Transverse colon (tissue), 4 donors: ENCODE measurements at regions not wholly inside any gene's neighbourhood (a gene's known extent, or its start where the extent isn't known, plus 50 kb on each side); places are given as distances from the start of the nearest gene placed in this dataset.

Source experiments
- DNase-seq: peaks from one replicate; pipeline ENCODE4 v3.0.0-alpha.2; 2019
- H3K27ac ChIP-seq, 4 donors: fragments of 200-600 bp; sonication (generic); 2 replicates each; pipeline ENCODE4 v1.5.1; 2016 to 2018; ENCODE audit warnings: inconsistent platforms in 4 of 4
- H3K27me3 ChIP-seq: fragments of 200-600 bp; sonication (generic); 2 replicates; pipeline ENCODE4 v1.5.1; 2017; ENCODE audit warnings: inconsistent platforms
- H3K36me3 ChIP-seq, 4 donors: fragments of 200-600 bp; sonication (generic); 2 replicates each; pipeline ENCODE4 v1.5.1; 2017 to 2019; ENCODE audit warnings: inconsistent platforms in 4 of 4
- H3K4me1 ChIP-seq, 4 donors: fragments of 200-600 bp; sonication (generic); 2 replicates each; pipeline ENCODE4 v1.5.1; 2017 to 2020; ENCODE audit warnings: inconsistent platforms in 4 of 4
- H3K4me3 ChIP-seq, 4 donors: fragments of 200-600 bp; sonication (generic); 1 replicate in 1 of 4; 2 replicates in 3 of 4; pipeline versions ENCODE4 v1.5.1 to v1.6.1; 2017 to 2019; ENCODE audit warnings: inconsistent platforms in 4 of 4
- H3K9me3 ChIP-seq, 2 donors: fragments of 200-600 bp; sonication (generic); 2 replicates each; pipeline ENCODE4 v1.5.1; 2017 to 2019; ENCODE audit warnings: inconsistent platforms in 2 of 2
- EP300 ChIP-seq: sonication (generic); formaldehyde crosslinking; IDR thresholded peaks from one replicate; pipeline ENCODE4 v1.6.1; 2017; ENCODE audit warnings: antibody characterized with exemption, low read depth
- POLR2A ChIP-seq: fragments of 450-650 bp; IDR thresholded peaks from one replicate; pipeline ENCODE4 v1.6.1; 2016; ENCODE audit warnings: antibody characterized with exemption, mild to moderate bottlenecking, moderate library complexity
- POLR2AphosphoS5 ChIP-seq, 3 donors: sonication (generic); formaldehyde crosslinking; IDR thresholded peaks; one replicate each; pipeline ENCODE4 v1.6.1; 2016; ENCODE audit warnings: antibody characterized with exemption in 3 of 3
- WGBS, 2 donors: methylation state at CpG; one replicate each; pipeline ENCODE4 v1.1.5; 2018; ENCODE audit warnings: low coverage in 1 of 2; 5-methylcytosine and 5-hydroxymethylcytosine counted together
- in situ Hi-C, 4 donors: fragments of 200-750 bp; cut with MboI; loops; one replicate each; pipeline versions ENCODE4 v1.15.0 to v1.15.1; 2017; ENCODE audit warnings: low sequenced_read_pairs in 3 of 4, low pct_ligation_motif_present in 1 of 4, low pct_unique_long_range_greater_than_20kb in 1 of 4
- intact Hi-C: fragments of 100-400 bp; cut with DNase I; formaldehyde crosslinking; loops from one replicate; pipeline ENCODE4 v1.15.1; 2023; ENCODE audit warnings: low total_unique reads
- TF ChIP-seq, protein P1 (sequence below), 5 experiments: fragments of 200-600 bp in 3 of 5; fragments of 450-650 bp in 2 of 5; sonication (generic) in 3 of 5; IDR thresholded peaks; 1 replicate in 2 of 5; 2 replicates in 3 of 5; pipeline ENCODE4 v1.5.1; 2016 to 2017; ENCODE audit warnings: antibody characterized with exemption in 5 of 5, inconsistent platforms in 3 of 5, mild to moderate bottlenecking in 2 of 5, moderate library complexity in 1 of 5

DNA sequence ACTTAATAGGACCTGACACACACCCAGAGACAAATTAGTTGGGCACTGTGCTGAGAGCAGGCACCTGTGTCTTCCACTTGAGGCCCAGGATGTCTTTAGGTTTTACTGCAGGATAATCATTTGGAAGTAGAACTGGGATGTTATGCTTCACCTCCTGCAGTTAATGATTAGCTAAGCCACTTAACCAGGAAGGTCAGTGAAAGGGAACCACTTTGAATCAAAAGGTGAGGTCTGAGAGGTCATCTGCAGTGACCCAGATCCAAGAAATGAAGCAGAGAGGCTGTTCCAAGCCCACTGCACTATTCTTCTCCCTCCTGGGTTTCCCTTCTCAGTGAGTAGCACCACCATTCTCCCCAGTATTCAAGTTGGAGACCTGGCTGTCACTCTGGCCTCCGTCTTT is 110.5 kb downstream of the SNX18 start:
- Histone ChIP-seq H3K4me1 (peaks cover 0 to 7% (median 2%) of the 10 kb centered on the region in 4 donors), H3K36me3 (no peaks in the 10 kb centered on the region), H3K4me3 (no peak overlapping the region), H3K27ac (no peak overlapping the region), H3K9me3 (no peaks in the 10 kb centered on the region), H3K27me3 (no peaks in the 10 kb centered on the region)
- in situ Hi-C loops (no loop called here), intact Hi-C loops (no loop called here)
- TF ChIP-seq POLR2A: no peak
- TF ChIP-seq POLR2AphosphoS5 (IDR thresholded peaks at IDR 0.05): no peak
- TF ChIP-seq, protein P1, sequence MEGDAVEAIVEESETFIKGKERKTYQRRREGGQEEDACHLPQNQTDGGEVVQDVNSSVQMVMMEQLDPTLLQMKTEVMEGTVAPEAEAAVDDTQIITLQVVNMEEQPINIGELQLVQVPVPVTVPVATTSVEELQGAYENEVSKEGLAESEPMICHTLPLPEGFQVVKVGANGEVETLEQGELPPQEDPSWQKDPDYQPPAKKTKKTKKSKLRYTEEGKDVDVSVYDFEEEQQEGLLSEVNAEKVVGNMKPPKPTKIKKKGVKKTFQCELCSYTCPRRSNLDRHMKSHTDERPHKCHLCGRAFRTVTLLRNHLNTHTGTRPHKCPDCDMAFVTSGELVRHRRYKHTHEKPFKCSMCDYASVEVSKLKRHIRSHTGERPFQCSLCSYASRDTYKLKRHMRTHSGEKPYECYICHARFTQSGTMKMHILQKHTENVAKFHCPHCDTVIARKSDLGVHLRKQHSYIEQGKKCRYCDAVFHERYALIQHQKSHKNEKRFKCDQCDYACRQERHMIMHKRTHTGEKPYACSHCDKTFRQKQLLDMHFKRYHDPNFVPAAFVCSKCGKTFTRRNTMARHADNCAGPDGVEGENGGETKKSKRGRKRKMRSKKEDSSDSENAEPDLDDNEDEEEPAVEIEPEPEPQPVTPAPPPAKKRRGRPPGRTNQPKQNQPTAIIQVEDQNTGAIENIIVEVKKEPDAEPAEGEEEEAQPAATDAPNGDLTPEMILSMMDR (IDR thresholded peaks at IDR 0.05): no peak
- no peak for TF ChIP-seq EP300
- 100% methylated on average over 1 of the region's 1 CpG; no CpG with 5 or more reads in 1 of the 2 donors for WGBS, 2 donors
- DNase-seq: no peak

DNA sequence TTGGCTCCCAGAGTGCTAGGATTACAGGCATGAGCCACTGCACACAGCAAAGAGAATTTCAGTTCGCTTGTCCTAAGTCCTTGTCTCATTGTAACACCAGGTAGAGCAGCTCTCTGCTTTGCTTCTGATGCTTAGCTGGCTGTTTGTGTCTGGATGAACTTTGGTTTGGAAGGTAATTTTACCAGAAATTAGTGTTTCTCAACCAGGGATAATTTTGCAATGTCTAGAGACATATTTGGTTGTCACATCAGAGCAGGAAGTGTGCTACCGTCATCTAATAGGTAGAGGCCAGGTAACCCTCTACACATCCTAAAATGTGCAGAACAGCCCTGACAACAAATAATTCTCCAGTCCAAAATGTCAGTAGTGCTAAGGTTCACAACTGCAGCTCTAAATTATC is 108.8 kb downstream of the SNX18 start:
- DNase-seq: no peak
- 88 to 100% methylated on average over 1 to 2 of the region's 2 CpGs for WGBS, 2 donors
- intact Hi-C loops (no loop called here), in situ Hi-C loops (no loop called here)
- Histone ChIP-seq H3K27ac (no peak overlapping the region), H3K27me3 (no peaks in the 10 kb centered on the region), H3K9me3 (no peaks in the 10 kb centered on the region), H3K36me3 (no peaks in the 10 kb centered on the region), H3K4me3 (no peak overlapping the region), H3K4me1 (no peaks in the 10 kb centered on the region)
- TF ChIP-seq POLR2A: no peak

DNA sequence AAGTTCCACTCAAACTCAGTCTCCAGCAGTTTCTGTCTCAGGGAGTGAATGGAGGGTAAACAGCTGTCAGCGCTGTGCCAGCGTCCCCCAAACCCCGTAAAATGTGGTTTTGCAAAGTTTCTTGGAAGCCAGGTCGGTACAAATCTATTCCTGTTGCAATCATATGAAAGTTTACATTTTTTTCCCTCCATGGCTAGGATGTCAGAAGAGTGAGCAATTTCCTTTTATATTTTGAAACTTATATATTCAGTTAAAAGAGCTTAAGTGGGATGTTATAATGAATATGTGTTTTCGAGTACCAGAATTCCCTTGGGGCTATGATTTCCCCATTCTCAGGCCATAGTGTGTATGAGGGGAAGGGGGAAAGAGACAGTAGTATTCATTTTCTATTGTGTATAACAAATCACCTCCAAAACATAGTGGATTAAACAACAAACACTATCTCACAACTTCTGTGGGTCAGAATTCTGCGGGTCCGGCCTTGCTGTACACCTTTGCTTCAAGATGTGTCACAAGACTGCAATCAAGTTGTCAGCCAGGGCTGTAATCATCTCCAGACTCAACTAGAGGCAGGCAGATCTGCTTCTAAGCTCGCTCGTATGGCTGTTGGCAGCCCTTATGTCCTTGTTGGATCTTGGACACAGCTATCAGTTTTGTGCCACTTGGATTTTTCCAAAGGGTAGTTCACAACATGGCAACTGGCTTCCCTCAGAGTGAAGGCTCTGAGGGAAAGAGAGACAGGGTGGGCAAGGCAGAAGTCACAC is 107.4 kb downstream of the SNX18 start:
- no peaks in the 10 kb centered on the region for H3K36me3 ChIP-seq
- TF ChIP-seq EP300 (no peak), POLR2AphosphoS5 (IDR thresholded peaks at IDR 0.05) (no peak), POLR2A (no peak)
- TF ChIP-seq, protein P1 (IDR thresholded peaks at IDR 0.05): no peak
- intact Hi-C loops: no loop called here
- H3K27me3 ChIP-seq: no peaks in the 10 kb centered on the region
- no peak overlapping the region for H3K27ac ChIP-seq
- no peaks in the 10 kb centered on the region for H3K9me3 ChIP-seq
- in situ Hi-C loops: no loop called here
- WGBS, 2 donors: 75 to 79% methylated on average over 7 to 9 of the region's 9 CpGs
- no peak for DNase-seq
- H3K4me1 ChIP-seq: no peaks in the 10 kb centered on the region
- no peak overlapping the region for H3K4me3 ChIP-seq

DNA sequence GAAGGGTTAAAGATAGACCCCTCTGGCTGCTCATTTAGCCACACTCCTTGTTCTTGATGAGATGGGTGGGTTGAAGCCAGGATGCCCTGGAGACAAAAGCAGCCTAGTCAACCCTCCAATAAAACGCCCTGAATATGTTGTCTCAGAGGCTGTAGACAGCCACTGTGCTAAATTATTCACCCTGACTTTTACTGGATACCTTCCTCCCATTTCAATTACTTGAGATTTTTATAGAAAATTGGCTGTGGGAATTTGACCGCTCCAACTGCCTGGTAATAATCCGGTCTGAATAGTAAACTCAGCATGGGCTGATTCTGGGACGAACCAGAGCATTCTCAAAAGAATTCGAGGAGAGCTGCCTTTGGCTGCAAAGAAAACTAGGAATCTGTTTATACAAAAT is 104.2 kb downstream of the SNX18 start:
- intact Hi-C loops: no loop called here
- 84 to 91% methylated on average over 4 to 5 of the region's 5 CpGs for WGBS, 2 donors
- DNase-seq: no peak
- Histone ChIP-seq H3K36me3 (no peaks in the 10 kb centered on the region), H3K27ac (no peak overlapping the region), H3K27me3 (no peaks in the 10 kb centered on the region), H3K4me1 (no peaks in the 10 kb centered on the region), H3K4me3 (no peak overlapping the region), H3K9me3 (no peaks in the 10 kb centered on the region)
- in situ Hi-C loops: no loop called here
- TF ChIP-seq, protein P1 (IDR thresholded peaks at IDR 0.05): no peak
- no peak for TF ChIP-seq EP300
- no peak for TF ChIP-seq POLR2AphosphoS5 (IDR thresholded peaks at IDR 0.05)
- TF ChIP-seq POLR2A: no peak

DNA sequence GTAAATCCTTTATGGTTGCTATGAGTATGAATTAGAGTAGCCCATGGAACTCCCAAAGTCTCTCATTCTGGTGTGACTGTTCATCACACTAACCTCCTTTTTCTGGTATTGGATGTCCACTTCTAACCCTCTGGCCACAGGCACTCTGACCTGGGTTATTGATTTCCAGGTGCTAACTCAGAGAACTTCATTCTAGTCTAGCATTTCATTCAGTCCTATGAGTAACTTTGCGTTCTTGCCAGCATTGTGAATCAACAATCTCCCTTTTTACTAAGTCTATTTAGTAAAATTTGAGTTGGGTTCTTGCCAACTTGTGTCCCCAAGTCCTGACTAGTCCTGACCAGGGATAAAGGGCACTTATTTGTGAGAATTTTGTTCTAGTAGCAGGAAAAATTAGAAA is 103.5 kb downstream of the SNX18 start:
- 83 to 93% methylated on average over 1 of the region's 1 CpG for WGBS, 2 donors
- H3K4me1 ChIP-seq: no peaks in the 10 kb centered on the region
- in situ Hi-C loops: no loop called here

More for the DNA sequence above, 103.5 kb downstream of the SNX18 start:
- Histone ChIP-seq H3K4me3 (no peak overlapping the region), H3K27me3 (no peaks in the 10 kb centered on the region), H3K27ac (no peak overlapping the region), H3K36me3 (no peaks in the 10 kb centered on the region), H3K9me3 (no peaks in the 10 kb centered on the region)
- DNase-seq: no peak
- no peak for TF ChIP-seq EP300
- no peak for TF ChIP-seq POLR2AphosphoS5 (IDR thresholded peaks at IDR 0.05)
- TF ChIP-seq, protein P1 (IDR thresholded peaks at IDR 0.05): no peak
- TF ChIP-seq POLR2A: no peak
- intact Hi-C loops: no loop called here
